ENCODE measurements at regions not wholly inside any gene's neighbourhood (a gene's known extent, or its start where the extent isn't known, plus 50 kb on each side); places are given as distances from the start of the nearest gene placed in this dataset.

GRCh38 chr14:39875028-39875427, 442.8 kb upstream of the FBXO33 start:
- no peak for TF ChIP-seq CTCF (IDR thresholded peaks at IDR 0.05)
- TF ChIP-seq POLR2A (IDR thresholded peaks at IDR 0.05), result no peak
- TF ChIP-seq EP300 (IDR thresholded peaks at IDR 0.05), result no peak
- Histone ChIP-seq H3K4me3 (no peak overlapping the region), H3K9me3 (no peaks in the 10 kb centered on the region), H3K27me3 (no peaks in the 10 kb centered on the region), H3K4me1 (peaks cover 0 to 4% (median 0%) of the 10 kb centered on the region in 4 donors), H3K36me3 (no peaks in the 10 kb centered on the region), H3K27ac (no peak overlapping the region)
- WGBS, 2 donors, result 88% methylated on average over 2 of the region's 2 CpGs
- no peak for DNase-seq (ENCODE audit: low spot score in 2 of 2)

- 41 to 65% methylated on average over 1 of the region's 1 CpG for WGBS, 2 donors
- Histone ChIP-seq H3K9me3 (no peaks in the 10 kb centered on the region), H3K4me3 (no peak overlapping the region), H3K4me1 (peaks cover 0 to 4% (median 0%) of the 10 kb centered on the region in 4 donors), H3K36me3 (no peaks in the 10 kb centered on the region), H3K27ac (no peak overlapping the region), H3K27me3 (no peaks in the 10 kb centered on the region)
- no peak for TF ChIP-seq EP300 (IDR thresholded peaks at IDR 0.05)
- no peak for TF ChIP-seq POLR2A (IDR thresholded peaks at IDR 0.05)
- no peak for TF ChIP-seq CTCF (IDR thresholded peaks at IDR 0.05)
- DNase-seq (ENCODE audit: low spot score in 2 of 2), result no peak
Measured at GRCh38 chr14:39873791-39874190, 441.6 kb upstream of the FBXO33 start.

DNA sequence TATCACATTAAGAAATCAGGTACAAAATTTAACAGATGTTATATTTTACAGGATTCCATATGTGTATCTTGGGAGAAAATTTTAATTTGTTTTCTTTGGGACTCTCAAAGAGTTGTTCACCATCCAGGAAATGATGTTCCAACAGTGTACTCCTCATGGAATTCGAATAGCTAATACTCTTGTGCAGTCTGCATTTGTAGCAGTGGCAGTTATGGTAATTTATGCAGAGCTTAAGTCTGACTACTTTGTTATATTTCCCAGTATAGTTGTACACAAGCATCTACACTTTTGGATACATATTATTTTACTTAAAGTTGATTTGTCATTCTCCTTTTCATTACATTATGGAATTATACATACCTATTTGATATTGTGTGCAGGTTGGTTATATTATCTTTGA, 436.7 kb upstream of the FBXO33 start:
- no peak for DNase-seq (ENCODE audit: low spot score in 2 of 2)
- TF ChIP-seq EP300 (IDR thresholded peaks at IDR 0.05) (no peak), CTCF (IDR thresholded peaks at IDR 0.05) (no peak), POLR2A (IDR thresholded peaks at IDR 0.05) (no peak)
- Histone ChIP-seq H3K27ac (no peak overlapping the region), H3K9me3 (no peaks in the 10 kb centered on the region), H3K27me3 (no peaks in the 10 kb centered on the region), H3K4me1 (no peaks in the 10 kb centered on the region), H3K4me3 (no peak overlapping the region), H3K36me3 (no peaks in the 10 kb centered on the region)
- 59 to 68% methylated on average over 1 of the region's 1 CpG for WGBS, 2 donors

- no peak overlapping the region for H3K27ac ChIP-seq
- no peaks in the 10 kb centered on the region for H3K9me3 ChIP-seq
- no peak overlapping the region for H3K4me3 ChIP-seq
- TF ChIP-seq POLR2A (IDR thresholded peaks at IDR 0.05), result no peak
- no peak for TF ChIP-seq EP300 (IDR thresholded peaks at IDR 0.05)
- TF ChIP-seq CTCF (IDR thresholded peaks at IDR 0.05), result no peak
- no peaks in the 10 kb centered on the region for H3K27me3 ChIP-seq
- no peak for DNase-seq (ENCODE audit: low spot score in 2 of 2)
- 30 to 45% methylated on average over 3 of the region's 3 CpGs for WGBS, 2 donors
- no peaks in the 10 kb centered on the region for H3K36me3 ChIP-seq
- no peaks in the 10 kb centered on the region for H3K4me1 ChIP-seq
Measured at GRCh38 chr14:39868251-39868650, 436.0 kb upstream of the FBXO33 start.

- Histone ChIP-seq H3K4me1 (no peaks in the 10 kb centered on the region), H3K9me3 (no peaks in the 10 kb centered on the region), H3K36me3 (no peaks in the 10 kb centered on the region), H3K4me3 (no peak overlapping the region), H3K27me3 (no peaks in the 10 kb centered on the region), H3K27ac (no peak overlapping the region)
- no peak for DNase-seq (ENCODE audit: low spot score in 2 of 2)
- TF ChIP-seq EP300 (IDR thresholded peaks at IDR 0.05) (no peak), CTCF (IDR thresholded peaks at IDR 0.05) (no peak), POLR2A (IDR thresholded peaks at IDR 0.05) (no peak)
- 79 to 80% methylated on average over 1 of the region's 1 CpG for WGBS, 2 donors
Measured at GRCh38 chr14:39863441-39863840, 431.2 kb upstream of the FBXO33 start.
